Right renal cortex interstitium (tissue), 3 donors: ENCODE measurements at regions not wholly inside any gene's neighbourhood (a gene's known extent, or its start where the extent isn't known, plus 50 kb on each side); places are given as distances from the start of the nearest gene placed in this dataset.
A peak's percentile ranks its signal among the peaks of the same experiment; 100 is the strongest.
"Not testable (repeated sequence)": the region's sequence is repeated elsewhere in the genome, so short reads cannot be mapped to it uniquely, and the experiment has no call there.

Experiments used
- DNase-seq, 3 donors: peaks; one replicate each; pipeline ENCODE4 v3.0.0-alpha.2; 2013; ENCODE audit warnings: low read depth in 3 of 3, low spot score in 2 of 3

DNA sequence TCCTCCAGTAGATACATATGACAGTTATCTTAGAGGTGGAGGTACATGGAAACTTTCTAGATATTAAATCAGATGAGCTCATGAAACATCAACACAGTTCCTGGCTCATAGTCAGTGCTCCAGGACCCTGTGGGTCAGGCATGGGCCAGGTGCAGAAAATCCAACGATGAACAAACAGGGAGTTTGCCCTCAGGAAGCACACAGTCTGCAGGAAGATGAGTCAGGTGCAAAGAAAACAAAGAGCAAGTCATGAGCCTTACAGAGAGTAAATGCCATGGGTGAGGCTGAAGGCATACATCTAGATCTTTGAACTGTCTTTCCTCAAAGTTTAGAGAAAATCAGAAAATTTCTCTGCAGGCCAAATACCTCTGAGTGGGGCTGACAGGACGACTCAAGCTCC lies 184.2 kb upstream of the TPM1 start:
- no peak for DNase-seq

DNA sequence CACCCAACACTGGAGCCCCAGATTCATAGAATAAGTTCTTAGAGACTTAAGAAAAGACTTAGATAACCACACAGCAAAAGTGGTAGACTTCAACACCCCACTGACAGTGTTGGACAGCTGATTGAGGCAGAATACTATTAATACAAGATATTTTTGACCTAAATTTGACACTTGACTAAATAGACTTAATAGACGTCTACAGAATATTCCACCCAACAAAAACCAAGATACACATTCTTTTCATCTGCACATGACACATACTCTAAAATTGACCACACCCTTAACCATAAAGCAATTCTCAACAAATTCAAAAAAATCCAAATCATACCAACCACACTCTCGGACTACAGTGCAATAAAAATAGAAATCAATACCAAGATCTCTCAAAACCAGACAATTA lies 179.8 kb upstream of the TPM1 start:
- no peak for DNase-seq

DNA sequence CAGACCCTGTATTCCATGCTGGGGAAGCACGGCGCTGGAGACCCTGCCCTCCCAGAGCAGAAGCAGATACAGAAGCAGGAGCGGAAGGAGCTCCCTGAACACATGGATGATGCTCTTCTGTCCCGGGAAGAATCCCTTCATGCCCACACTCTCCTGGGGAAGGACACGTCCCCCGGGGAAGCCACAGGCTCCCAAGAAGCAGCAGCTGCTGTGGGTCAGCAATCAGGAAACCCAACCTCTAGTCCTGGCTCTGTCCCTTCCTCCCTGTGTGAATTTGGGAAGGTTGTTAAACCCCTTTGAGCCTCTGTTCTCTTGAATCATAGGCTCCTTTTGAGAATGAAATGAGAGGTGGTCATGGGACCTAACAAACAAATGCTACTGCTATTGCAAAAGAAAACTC lies 176.2 kb upstream of the TPM1 start:
- no peak for DNase-seq

DNA sequence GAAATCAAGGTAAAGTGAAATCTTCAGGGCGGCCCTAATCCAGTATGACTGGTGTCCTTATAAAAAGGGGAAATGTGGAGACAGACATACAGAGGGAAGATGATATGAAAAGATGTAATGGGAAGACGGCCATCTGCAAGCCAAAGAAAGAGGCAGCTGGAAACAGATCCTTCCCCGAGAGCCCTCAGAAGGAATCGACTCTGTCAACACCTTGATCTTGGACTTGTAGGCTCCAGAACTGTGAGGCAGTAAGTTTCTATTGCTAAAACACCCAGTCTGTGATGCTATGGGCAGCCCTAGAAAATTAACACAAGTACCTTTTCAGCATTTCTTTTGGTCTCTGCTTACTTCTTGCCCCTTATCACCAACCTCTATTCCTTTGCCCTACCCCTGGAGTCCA lies 174.7 kb upstream of the TPM1 start:
- DNase-seq, result no peak

DNA sequence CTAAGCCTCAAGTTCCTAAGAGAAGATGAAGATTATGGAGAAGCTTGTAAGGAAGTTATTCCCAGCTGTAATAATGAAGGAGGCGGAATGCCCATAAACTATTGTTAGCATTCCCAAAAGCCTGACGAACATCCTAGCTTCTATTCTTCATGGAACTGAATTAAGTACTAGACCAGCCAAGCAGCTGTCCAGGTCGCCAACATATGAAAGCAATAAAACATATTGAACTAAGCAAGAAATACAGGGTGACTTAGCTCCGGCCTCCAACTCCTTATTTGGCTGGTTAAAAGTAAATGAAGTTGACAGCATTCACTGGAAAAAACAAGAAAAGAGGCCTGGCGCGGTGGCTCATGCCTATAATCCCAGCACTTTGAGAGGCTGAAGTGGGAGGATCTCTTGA lies 174.0 kb upstream of the TPM1 start:
- DNase-seq, result no peak

DNA sequence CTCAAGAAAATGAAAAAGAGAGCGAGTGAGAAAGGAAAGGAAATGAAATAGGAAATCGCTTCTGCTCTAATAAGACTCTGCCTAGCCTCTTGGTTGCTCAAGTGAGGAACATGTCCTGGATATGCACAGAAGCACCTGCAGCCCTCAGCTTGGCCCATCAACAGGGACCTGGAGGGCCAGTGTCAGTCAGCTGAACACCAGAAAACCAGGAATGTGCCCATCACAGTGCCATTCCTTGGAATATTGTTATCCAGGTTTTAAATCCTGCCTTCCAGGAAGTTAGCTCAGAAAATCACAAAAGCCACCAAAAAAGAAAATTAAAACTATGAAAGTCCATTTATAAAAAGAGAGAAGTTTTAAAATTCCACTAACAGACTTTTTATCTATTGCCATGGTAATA lies 173.4 kb upstream of the TPM1 start:
- DNase-seq, result no peak

DNA sequence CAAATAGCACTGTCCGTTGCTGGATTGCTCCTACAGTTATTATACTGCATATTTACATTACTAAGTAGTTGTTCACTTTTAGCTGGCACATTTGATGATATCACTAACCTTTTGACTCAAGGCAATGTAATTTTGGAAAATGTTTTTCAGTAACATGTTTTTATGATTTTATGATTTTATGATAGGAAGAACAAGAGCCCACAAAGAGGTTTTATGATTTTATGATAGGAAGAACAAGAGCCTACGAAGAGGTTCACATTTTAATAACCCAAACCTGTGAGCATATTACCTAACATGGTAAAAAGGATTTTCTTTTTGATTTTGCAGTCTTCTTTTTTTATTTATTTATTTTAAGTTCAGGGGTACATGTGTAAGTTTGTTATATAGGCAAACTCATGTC lies 172.3 kb upstream of the TPM1 start:
- no peak for DNase-seq

DNA sequence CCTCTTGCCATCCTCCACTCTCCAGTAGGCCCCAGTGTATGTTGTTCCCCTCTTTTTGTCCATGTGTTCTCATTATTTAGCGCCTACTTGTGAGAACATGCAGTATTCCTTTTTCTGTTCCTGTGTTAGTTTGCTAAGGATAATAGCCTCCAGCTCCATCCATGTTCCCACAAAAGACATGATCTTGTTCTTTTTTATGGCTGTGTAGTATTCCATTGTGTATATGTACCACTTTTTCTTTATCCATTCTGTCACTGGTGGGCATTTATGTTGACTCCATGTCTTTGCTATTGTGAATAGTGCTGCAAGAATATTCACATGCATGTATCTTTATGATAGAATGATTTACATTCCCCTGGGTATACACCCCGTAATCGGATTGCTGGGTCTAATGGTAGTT lies 171.8 kb upstream of the TPM1 start:
- not testable (repeated sequence) for DNase-seq

DNA sequence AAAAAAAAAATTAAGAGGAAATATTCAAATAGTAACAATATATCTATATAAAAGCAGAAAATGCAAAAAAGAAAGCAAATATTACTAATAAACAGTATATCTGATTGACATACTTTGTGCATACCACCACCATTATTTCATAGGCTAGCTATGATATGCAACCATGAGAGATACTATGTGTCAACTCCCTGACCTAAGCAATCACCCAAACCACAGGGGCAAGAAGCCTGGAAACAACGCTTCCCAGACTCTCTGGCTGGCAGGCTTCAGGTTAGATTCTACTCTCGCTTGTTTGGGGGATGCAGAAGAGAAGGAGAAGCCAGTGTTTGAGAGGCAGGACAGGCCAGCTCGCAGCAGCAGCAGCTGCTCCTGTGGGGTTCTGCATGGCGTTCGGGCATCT lies 169.3 kb upstream of the TPM1 start:
- DNase-seq, result no peak

DNA sequence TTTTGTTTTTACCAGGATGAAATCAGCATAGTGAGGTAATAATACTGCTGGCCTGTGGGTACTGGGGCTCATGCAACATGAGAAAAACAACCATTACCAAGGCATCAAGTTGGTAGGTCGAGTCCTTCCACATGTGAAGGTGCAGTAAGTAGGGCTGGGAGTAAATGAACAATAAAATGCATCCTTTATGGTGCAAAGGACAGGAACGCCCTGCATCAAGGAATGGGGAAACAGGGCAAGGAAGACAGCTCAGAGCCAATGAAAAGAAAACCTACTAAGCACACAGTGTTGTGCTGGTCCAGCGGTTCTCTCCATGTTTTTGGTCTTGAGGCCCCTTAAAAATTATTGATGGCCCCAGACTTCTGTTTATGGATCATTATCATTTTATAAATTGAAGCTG lies 168.5 kb upstream of the TPM1 start:
- DNase-seq, result no peak

DNA sequence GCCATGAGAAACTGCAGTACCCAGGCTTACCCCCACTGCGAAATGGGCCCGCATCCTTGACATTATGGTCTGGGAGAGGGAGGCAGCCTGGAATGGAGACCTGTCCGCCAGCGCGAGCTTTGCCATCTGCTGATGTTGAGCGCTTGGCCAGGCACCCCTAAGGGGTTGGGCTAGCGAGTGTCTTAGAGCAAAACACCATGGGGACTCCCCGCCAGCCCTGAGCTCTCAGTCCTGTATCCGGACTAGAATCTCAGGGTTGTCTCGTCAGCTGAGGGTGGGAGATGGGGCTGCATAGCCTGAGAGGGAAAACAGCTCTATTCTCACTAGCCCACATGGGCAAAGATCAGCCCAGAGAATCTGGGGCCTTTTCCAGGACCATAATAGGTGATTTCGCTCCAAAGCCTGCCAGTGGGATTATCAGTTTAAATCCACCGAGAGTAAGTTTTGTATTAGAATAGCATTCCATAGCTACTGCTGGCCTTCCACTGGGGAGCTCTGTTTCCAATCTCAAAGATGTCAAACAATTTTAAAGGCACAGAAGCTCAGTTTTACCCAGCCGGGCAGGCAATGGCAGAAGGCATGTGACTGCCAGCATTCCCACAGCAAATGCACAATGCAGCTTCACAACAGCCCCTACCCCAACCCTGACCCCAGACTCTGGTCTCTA lies 167.5 kb upstream of the TPM1 start:
- no peak for DNase-seq

DNA sequence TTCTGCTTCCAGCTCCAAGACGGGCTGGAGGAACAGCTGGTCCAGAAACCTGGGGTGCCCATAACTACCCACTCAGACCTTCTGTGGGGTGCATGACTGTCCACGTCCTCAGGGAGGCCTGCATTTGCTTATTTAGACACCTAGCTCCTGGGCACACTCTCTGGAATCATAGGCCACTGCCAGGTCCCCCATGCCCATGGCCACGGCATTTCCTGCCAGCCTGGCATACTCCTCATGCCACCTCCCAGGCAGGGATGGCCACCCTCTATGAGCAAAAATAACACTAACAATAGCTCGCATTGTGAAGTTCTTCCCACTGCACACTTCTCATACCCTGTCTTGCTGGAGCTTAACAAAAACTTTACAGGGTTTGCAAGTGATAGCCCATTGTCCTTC lies 166.9 kb upstream of the TPM1 start:
- no peak for DNase-seq

DNA sequence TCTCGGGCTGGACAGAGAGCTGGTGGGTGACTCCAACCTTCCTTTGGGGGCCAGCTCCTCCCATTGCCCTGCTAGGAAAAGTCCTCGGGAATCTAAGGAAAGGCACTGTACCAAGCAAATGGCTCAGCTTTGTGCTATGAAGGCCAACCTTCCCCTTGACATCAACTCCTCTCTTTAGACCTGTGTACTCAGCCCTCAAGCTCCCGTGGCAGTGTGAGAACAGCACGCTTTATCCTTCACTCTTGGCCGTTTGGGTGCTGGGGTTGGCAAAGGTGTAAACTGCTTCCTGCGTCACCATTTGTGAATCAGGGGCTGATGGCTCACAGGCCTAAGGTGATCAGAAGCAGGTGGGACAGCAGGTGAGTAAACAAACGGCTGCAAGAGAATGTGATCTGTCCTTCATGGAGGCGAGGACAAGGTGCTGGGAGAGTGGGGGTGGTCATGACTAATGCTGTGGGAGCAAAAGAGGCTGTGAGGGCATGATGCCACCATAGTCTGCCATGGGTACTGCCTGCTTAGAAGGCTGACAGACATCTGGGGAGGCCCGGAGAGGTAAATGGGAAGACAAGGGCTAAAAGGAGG lies 165.2 kb upstream of the TPM1 start:
- no peak for DNase-seq

DNA sequence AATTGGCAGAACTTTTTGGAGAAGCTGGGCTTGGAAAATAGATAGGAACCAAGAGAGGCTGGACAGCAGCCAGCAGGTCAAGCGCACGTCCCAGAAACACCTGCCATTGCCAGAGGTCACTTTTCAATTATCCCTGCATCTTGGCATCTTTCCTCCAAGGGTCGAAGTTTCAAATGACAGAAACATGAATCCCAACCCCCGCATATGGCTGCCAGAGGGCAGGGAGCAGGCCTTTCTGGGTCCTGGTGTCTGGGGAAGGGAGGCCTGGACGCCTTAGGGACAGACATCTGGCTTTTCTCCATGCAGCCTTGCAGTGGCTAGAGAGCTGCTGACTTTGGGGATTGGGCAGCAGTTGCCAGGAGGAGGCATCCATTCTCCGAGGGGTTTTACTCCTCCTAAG lies 164.5 kb upstream of the TPM1 start:
- DNase-seq, result no peak

DNA sequence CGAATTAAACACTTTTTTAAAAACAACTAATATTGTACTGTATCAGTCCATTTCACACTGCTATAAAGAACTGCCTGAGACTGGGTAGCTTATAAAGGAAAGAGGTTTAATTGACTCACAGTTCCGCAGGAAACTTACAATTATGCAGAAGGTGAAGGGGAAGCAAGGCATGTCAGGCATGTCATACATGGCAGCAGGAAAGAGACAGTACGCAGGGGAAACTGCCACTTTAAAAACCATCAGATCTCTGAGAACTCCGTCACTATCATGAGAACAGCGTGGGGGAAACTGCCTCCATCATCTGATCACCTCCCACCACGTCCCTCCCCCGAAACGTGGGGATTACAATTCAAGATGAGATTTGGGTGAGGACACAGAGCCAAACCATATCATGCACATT lies 162.8 kb upstream of the TPM1 start:
- DNase-seq, result no peak

DNA sequence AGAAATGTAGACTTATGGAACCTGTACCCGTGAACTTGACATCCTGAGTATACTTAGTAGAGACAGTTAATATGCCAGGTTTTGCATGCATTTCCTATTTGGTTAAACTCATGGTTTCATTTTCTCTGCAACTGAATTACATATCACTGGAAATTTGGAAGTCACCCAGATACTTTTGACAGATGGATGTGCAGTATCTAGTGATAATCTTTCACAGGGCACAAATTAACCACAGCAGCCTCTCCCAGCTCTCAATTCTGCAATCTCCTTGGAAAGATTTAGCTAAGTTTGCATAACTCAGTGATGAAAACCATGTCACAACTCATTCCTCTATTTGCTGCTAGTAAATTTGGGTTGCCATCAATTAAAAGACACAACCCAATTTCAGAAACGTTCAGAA lies 162.3 kb upstream of the TPM1 start:
- DNase-seq, result no peak

DNA sequence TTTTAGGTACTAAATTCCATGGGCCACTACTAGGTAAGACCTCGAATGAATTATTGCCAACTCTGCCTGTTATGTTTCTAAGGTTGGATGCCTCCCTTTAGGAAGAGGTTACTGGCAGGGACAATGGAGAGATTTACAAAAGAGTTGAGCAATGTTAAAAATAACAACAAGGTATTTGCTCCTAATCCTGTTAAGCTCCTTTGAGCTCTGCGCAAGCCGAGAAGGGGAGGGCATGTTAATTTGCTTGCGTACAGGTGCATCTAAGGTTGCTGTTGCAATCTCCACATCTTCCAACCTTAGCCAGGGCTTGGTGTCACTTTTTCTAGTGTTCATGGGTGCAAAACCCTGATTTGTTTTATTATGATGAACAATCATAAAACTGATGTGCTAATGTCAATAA lies 161.5 kb upstream of the TPM1 start:
- DNase-seq, result no peak

DNA sequence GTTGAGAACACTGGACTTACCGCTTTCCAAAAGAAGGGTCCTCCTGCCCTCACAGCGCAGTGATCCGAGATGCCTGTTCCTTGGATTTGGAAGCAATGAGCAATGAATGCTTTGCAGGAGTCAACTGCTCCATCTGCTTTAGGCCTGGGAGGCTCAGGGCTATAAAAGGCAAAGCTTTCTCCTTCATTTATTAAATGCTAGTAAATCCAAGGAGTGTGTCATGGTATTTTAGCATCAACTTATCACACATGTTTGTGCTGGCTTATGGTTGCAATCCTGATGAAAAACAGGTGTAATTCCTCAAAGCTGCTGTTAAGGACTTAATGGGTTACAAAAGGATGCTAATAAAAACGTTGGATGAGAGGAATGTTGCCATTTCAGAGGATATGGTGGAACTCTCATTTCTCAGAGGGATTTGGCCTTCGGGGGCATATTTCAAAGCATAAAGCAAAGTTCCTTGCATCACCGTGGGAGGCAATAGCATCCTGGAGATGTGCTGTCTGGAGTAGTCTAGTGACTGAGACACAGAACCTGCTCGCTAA lies 158.5 kb upstream of the TPM1 start:
- DNase-seq, result peak in 2 of 3 donors; percentile 53 to 65

DNA sequence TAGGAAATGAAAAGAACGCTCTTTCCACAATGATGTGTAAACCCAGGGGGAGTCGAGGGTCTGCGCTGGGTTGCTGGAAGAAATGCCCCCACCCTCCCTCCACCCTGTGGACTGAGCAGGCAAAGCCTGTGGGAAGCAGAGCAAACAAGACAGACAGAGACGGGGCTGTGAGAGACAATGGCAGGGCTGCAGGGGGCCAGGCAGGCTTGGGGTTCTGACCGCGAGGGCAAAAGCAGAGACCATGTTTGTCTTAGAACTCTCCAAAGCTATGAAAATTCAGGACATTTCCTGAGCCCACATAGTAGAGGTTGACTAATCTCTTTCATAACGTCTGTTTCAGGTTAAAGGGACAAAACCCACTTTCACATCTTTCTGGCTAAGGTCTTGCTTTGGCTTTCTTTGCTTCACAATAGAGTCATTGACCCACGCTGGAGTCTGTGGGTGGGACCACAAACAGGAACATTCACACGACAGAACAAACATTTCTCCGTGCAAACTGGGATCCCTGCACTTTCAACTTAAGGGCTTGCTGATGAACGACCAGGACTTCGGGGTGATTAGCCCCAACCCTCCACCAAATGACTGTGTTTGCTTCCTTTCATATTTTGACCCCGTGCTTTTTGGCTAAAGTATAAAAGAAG lies 156.0 kb upstream of the TPM1 start:
- no peak for DNase-seq

DNA sequence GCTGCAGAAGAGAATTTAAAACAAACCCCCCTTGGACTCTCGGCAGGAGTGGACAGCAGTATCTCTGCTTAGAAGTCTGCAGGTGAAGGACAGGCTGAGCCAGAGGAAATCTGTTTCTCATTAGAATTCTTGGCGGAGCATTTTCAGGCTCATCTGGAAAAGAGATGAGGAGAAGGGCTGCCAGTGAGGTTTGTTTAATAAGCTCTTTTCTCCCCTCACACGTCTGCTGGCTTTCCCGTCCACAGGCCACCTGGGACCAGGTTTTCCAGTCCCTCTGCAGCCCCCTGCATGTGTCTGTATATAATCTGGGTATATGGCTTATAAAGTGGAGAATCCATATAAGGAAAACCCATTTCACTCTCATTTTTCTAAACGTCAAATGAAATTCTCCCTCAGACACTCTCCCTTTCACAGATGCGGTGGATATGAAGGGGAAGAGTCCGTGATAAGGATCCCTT lies 155.4 kb upstream of the TPM1 start:
- no peak for DNase-seq

DNA sequence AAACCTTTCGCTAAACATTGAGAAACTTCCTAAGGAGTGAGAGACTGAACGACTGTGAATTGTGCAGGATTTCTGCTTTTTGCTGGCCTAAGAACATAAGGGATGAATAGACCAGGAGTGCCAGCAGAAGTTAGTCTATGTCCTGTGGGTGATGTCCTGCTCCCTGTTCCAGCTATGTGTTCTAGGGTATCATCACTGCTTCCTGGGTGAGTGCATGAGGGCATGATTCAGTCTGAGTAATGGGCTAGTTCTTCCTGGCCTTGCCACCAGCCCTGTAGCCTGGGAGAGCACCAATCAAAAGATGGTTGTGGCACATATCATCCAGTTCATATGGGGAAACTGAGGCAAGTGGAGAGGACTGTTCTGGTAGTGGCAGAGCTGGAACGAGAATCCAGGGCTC lies 153.9 kb upstream of the TPM1 start:
- no peak for DNase-seq

DNA sequence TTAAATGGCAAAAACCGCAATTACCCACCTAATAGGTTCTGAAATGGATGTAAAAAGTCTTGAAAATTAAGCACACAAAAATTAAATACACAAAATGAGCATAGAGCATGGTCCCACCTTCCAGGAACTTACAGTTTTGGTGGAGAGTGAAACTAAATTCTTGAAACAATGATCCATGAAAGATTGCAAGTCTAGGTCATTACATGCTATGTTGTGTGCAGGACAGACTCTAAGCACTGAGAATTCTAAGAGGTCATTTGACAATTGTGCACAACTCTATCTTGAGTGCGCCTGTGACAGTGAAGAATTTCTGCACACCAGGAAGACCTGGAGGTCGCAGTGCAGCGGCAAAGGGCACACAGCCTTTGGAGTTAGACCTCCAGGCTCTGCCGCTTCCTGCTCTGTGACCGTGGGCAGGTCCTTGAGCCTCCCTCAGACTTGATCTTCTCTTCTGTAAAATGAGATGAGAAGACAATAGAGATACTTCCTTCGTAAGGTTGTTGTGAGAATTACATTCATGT lies 153.3 kb upstream of the TPM1 start:
- DNase-seq, result no peak
